H1 (cell line): ENCODE measurements at regions not wholly inside any gene's neighbourhood (a gene's known extent, or its start where the extent isn't known, plus 50 kb on each side); places are given as distances from the start of the nearest gene placed in this dataset.

ENCODE experiments used
- EP300 ChIP-seq, 2 experiments: IDR thresholded peaks; 1 replicate in 1 of 2; 2 replicates in 1 of 2; pipeline ENCODE4 v1.6.1; 2011 to 2012; ENCODE audit warnings: low read depth in 2 of 2, low read length in 2 of 2, mild to moderate bottlenecking in 2 of 2, borderline replicate concordance in 1 of 2, inconsistent platforms in 1 of 2, moderate library complexity in 1 of 2

DNA sequence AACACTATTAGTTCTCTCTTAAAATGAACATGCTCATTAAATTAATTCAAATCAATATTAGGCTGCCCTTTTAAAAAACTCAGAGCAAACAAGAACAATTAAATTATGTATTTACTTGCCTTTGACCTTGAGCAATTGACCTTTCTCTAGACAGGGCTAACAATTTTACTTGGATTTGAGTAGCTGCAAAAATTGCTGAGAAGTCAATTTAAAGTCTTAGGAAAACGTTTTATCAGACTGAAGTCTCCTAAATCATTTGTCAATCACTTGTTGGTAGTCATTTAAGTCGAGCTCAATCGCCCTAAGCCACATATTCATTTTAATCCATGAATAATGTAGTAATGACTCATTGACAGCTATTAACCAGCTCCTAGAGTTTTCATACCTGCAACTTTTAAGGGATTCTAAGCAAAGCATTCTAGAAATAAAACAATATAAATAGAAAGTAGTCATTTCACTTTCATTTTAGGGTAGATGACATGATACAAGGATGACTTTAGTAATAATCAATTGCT lies 84.9 kb upstream of the SEC61G start (continued):
- TF ChIP-seq EP300 (IDR thresholded peaks at IDR 0.05; ENCODE audit: borderline replicate concordance in 1 of 2, low read depth in 2 of 2, low read length in 2 of 2) = no peak
